GM12892 (cell line): ENCODE measurements at regions not wholly inside any gene's neighbourhood (a gene's known extent, or its start where the extent isn't known, plus 50 kb on each side); places are given as distances from the start of the nearest gene placed in this dataset.

ENCODE experiments used
- POLR2A ChIP-seq: IDR thresholded peaks from 2 replicates; pipeline ENCODE4 v1.6.1; 2011; ENCODE audit warnings: low read depth, low read length, control low read depth
- POLR2AphosphoS5 ChIP-seq: IDR thresholded peaks from 2 replicates; pipeline ENCODE4 v1.6.1; 2011; ENCODE audit warnings: low read depth, low read length, control low read depth

DNA sequence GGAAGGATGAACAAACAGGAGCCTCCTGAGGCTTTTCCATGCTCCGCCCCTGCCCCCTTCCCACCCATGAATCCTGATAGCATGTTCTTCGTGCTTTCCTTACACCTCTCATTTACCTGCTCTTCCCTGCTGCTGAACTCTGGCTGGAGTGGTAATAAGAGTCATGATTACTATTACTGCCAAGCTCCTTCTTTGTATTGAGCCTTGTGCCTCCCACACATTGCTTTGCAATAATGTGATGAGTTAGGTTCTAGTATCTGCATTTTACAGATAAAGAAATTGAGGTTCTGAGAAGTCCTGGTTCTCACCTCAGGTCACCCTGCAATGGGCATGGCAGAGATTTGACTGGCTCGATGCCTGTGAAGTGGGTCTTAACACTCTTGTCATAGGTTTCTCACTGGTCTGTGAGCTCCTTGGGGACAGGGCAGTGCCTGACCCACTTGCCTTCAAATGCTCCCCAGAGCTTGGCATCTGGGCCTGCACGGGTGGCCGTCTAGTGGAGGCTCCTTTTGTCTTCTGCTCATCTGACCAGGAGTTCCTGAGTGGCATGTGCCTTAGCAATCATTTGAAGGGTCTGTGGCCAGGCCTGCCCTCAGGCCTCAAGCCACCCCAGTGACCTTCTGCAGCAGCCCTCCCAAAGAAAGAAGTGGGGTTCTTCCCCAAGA is 309.2 kb upstream of the ZMIZ1 start:
- TF ChIP-seq POLR2A: no peak
- no peak for TF ChIP-seq POLR2AphosphoS5
